ENCODE measurements at regions not wholly inside any gene's neighbourhood (a gene's known extent, or its start where the extent isn't known, plus 50 kb on each side); places are given as distances from the start of the nearest gene placed in this dataset.
A peak's percentile ranks its signal among the peaks of the same experiment; 100 is the strongest.

GRCh38 chr5:54741711-54742110, 224.2 kb downstream of the SNX18 start:
- no peak overlapping the region for H3K4me3 Mint-ChIP-seq
- Histone ChIP-seq H3K27me3 (ENCODE audit: insufficient read depth, low read length) (no peaks in the 10 kb centered on the region), H3K4me1 (ENCODE audit: insufficient read depth, low read length) (peaks cover 55% of the 10 kb centered on the region), H3K36me3 (ENCODE audit: insufficient read depth, low read length) (no peaks in the 10 kb centered on the region), H3K9me3 (ENCODE audit: control insufficient read depth in 1 of 2, low read length in 2 of 2) (no peaks in the 10 kb centered on the region), H3K4me3 (ENCODE audit: low read length in 2 of 2) (no peak overlapping the region), H3K27ac (ENCODE audit: low read depth, low read length) (no peak overlapping the region)
- DNase-seq: no peak
- intact Hi-C loops (cut with micrococcal nuclease): loop anchor here (5.0 to 10.0 kb wide), 2 partner anchors 44 to 103 kb away; no protein-coding TSS in a partner anchor
- H3K4me1 Mint-ChIP-seq: peaks cover 31 to 47% (median 35%) of the 10 kb centered on the region in 4 donors
- ChIA-PET POLR2A (ENCODE audit: partially characterized antibody) (interaction anchor here (4.9 kb wide), 1 partner anchor 15 kb away, joined by 42 read pairs; no protein-coding TSS in a partner anchor), CTCF (ENCODE audit: partially characterized antibody) (interaction anchor here (0.9 to 1.2 kb wide), 2 partner anchors 15 to 194 kb away, joined by 3 read pairs; no protein-coding TSS in a partner anchor)
- no peaks in the 10 kb centered on the region for H3K27me3 Mint-ChIP-seq
- H3K9me3 Mint-ChIP-seq: peaks cover 0 to 2% (median 0%) of the 10 kb centered on the region in 8 donors
- peaks cover 0 to 3% of the 10 kb centered on the region in 2 donors for H3K36me3 Mint-ChIP-seq
- no peak overlapping the region for H3K27ac Mint-ChIP-seq

GRCh38 chr5:54740141-54740540, 222.6 kb downstream of the SNX18 start:
- peaks cover 25 to 44% (median 27%) of the 10 kb centered on the region in 4 donors for H3K4me1 Mint-ChIP-seq
- Histone ChIP-seq H3K27me3 (ENCODE audit: insufficient read depth, low read length) (no peaks in the 10 kb centered on the region), H3K27ac (ENCODE audit: low read depth, low read length) (no peak overlapping the region), H3K9me3 (ENCODE audit: control insufficient read depth in 1 of 2, low read length in 2 of 2) (no peaks in the 10 kb centered on the region), H3K4me3 (ENCODE audit: low read length in 2 of 2) (no peak overlapping the region), H3K36me3 (ENCODE audit: insufficient read depth, low read length) (no peaks in the 10 kb centered on the region), H3K4me1 (ENCODE audit: insufficient read depth, low read length) (peaks cover 43% of the 10 kb centered on the region)
- no peak overlapping the region for H3K4me3 Mint-ChIP-seq
- no peaks in the 10 kb centered on the region for H3K27me3 Mint-ChIP-seq
- H3K27ac Mint-ChIP-seq: peak overlapping the region in 1 of 7 donors; percentile 57
- ChIA-PET POLR2A (ENCODE audit: partially characterized antibody) (interaction anchor here (1.4 kb wide), 1 partner anchor 13 kb away, joined by 3 read pairs; no protein-coding TSS in a partner anchor), CTCF (ENCODE audit: partially characterized antibody) (interaction anchor here (1.2 to 1.7 kb wide), 3 partner anchors 9 to 193 kb away, joined by 3 to 4 read pairs (median 4); no protein-coding TSS in a partner anchor)
- intact Hi-C loops (cut with micrococcal nuclease): loop anchor here (5.0 to 10.0 kb wide), 2 partner anchors 43 to 105 kb away; no protein-coding TSS in a partner anchor
- no peak for DNase-seq
- H3K36me3 Mint-ChIP-seq: peaks cover 0 to 3% of the 10 kb centered on the region in 2 donors
- H3K9me3 Mint-ChIP-seq: peaks cover 0 to 2% (median 0%) of the 10 kb centered on the region in 8 donors

GRCh38 chr5:54739371-54739770, 221.8 kb downstream of the SNX18 start:
- Histone ChIP-seq H3K4me3 (ENCODE audit: low read length in 2 of 2) (no peak overlapping the region), H3K36me3 (ENCODE audit: insufficient read depth, low read length) (no peaks in the 10 kb centered on the region), H3K27me3 (ENCODE audit: insufficient read depth, low read length) (no peaks in the 10 kb centered on the region), H3K27ac (ENCODE audit: low read depth, low read length) (no peak overlapping the region), H3K9me3 (ENCODE audit: control insufficient read depth in 1 of 2, low read length in 2 of 2) (no peaks in the 10 kb centered on the region), H3K4me1 (ENCODE audit: insufficient read depth, low read length) (peaks cover 35% of the 10 kb centered on the region)
- H3K36me3 Mint-ChIP-seq: peaks cover 0 to 3% of the 10 kb centered on the region in 2 donors
- ChIA-PET CTCF (ENCODE audit: partially characterized antibody) (interaction anchor here (1.6 to 1.7 kb wide), 2 partner anchors 8 to 32 kb away, joined by 4 read pairs; no protein-coding TSS in a partner anchor), POLR2A (ENCODE audit: partially characterized antibody) (no interaction called here)
- H3K4me3 Mint-ChIP-seq: peak overlapping the region in 1 of 8 donors; percentile 5
- H3K9me3 Mint-ChIP-seq: peaks cover 0 to 2% (median 0%) of the 10 kb centered on the region in 8 donors
- DNase-seq: no peak
- no peaks in the 10 kb centered on the region for H3K27me3 Mint-ChIP-seq
- H3K27ac Mint-ChIP-seq: no peak overlapping the region
- intact Hi-C loops (cut with micrococcal nuclease): no loop called here
- H3K4me1 Mint-ChIP-seq: peaks cover 18 to 36% (median 22%) of the 10 kb centered on the region in 4 donors

- Histone ChIP-seq H3K4me3 (ENCODE audit: low read length in 2 of 2) (no peak overlapping the region), H3K27me3 (ENCODE audit: insufficient read depth, low read length) (no peaks in the 10 kb centered on the region), H3K27ac (ENCODE audit: low read depth, low read length) (no peak overlapping the region), H3K36me3 (ENCODE audit: insufficient read depth, low read length) (no peaks in the 10 kb centered on the region), H3K4me1 (ENCODE audit: insufficient read depth, low read length) (peaks cover 31% of the 10 kb centered on the region), H3K9me3 (ENCODE audit: control insufficient read depth in 1 of 2, low read length in 2 of 2) (no peaks in the 10 kb centered on the region)
- ChIA-PET CTCF (ENCODE audit: partially characterized antibody) (interaction anchor here (1.6 kb wide), 1 partner anchor 7 kb away, joined by 4 read pairs; no protein-coding TSS in a partner anchor), POLR2A (ENCODE audit: partially characterized antibody) (no interaction called here)
- Mint-ChIP-seq H3K4me1 (peaks cover 14 to 32% (median 18%) of the 10 kb centered on the region in 4 donors), H3K27ac (no peak overlapping the region), H3K27me3 (no peaks in the 10 kb centered on the region), H3K36me3 (peaks cover 0 to 3% of the 10 kb centered on the region in 2 donors), H3K9me3 (peaks cover 0 to 2% (median 0%) of the 10 kb centered on the region in 8 donors), H3K4me3 (no peak overlapping the region)
- intact Hi-C loops (cut with micrococcal nuclease): no loop called here
- DNase-seq: no peak
Measured at GRCh38 chr5:54738973-54739367, 221.4 kb downstream of the SNX18 start.

GRCh38 chr5:54738118-54738972, 220.8 kb downstream of the SNX18 start:
- no peak for DNase-seq
- H3K4me1 Mint-ChIP-seq: peaks cover 7 to 26% (median 13%) of the 10 kb centered on the region in 4 donors
- CTCF ChIA-PET (ENCODE audit: partially characterized antibody): no interaction called here
- no peaks in the 10 kb centered on the region for H3K36me3 ChIP-seq (ENCODE audit: insufficient read depth, low read length)
- no peaks in the 10 kb centered on the region for H3K27me3 Mint-ChIP-seq
- POLR2A ChIA-PET (ENCODE audit: partially characterized antibody): no interaction called here
- intact Hi-C loops (cut with micrococcal nuclease): no loop called here
- peaks cover 25% of the 10 kb centered on the region for H3K4me1 ChIP-seq (ENCODE audit: insufficient read depth, low read length)
- no peaks in the 10 kb centered on the region for H3K9me3 ChIP-seq (ENCODE audit: control insufficient read depth in 1 of 2, low read length in 2 of 2)
- no peak overlapping the region for H3K4me3 ChIP-seq (ENCODE audit: low read length in 2 of 2)
- peaks cover 0 to 3% of the 10 kb centered on the region in 2 donors for H3K36me3 Mint-ChIP-seq
- H3K9me3 Mint-ChIP-seq: peaks cover 0 to 2% (median 0%) of the 10 kb centered on the region in 8 donors
- H3K27ac ChIP-seq (ENCODE audit: low read depth, low read length): no peak overlapping the region
- no peaks in the 10 kb centered on the region for H3K27me3 ChIP-seq (ENCODE audit: insufficient read depth, low read length)
- peak overlapping the region in 1 of 7 donors; percentile 18 for H3K27ac Mint-ChIP-seq
- H3K4me3 Mint-ChIP-seq: no peak overlapping the region

GRCh38 chr5:54736003-54736797, 218.6 kb downstream of the SNX18 start:
- Histone ChIP-seq H3K4me1 (ENCODE audit: insufficient read depth, low read length) (peaks cover 6% of the 10 kb centered on the region), H3K36me3 (ENCODE audit: insufficient read depth, low read length) (no peaks in the 10 kb centered on the region), H3K9me3 (ENCODE audit: control insufficient read depth in 1 of 2, low read length in 2 of 2) (no peaks in the 10 kb centered on the region), H3K27me3 (ENCODE audit: insufficient read depth, low read length) (no peaks in the 10 kb centered on the region), H3K27ac (ENCODE audit: low read depth, low read length) (no peak overlapping the region), H3K4me3 (ENCODE audit: low read length in 2 of 2) (no peak overlapping the region)
- POLR2A ChIA-PET (ENCODE audit: partially characterized antibody): no interaction called here
- no peak for DNase-seq
- intact Hi-C loops (cut with micrococcal nuclease): no loop called here
- Mint-ChIP-seq H3K9me3 (peaks cover 0 to 2% (median 0%) of the 10 kb centered on the region in 8 donors), H3K36me3 (peaks cover 0 to 3% of the 10 kb centered on the region in 2 donors), H3K27ac (no peak overlapping the region), H3K27me3 (no peaks in the 10 kb centered on the region), H3K4me1 (peaks cover 0 to 20% (median 9%) of the 10 kb centered on the region in 4 donors), H3K4me3 (no peak overlapping the region)
- CTCF ChIA-PET (ENCODE audit: partially characterized antibody): no interaction called here
